Neutrophil (primary cell): ENCODE measurements at regions not wholly inside any gene's neighbourhood (a gene's known extent, or its start where the extent isn't known, plus 50 kb on each side); places are given as distances from the start of the nearest gene placed in this dataset.
"Not testable (repeated sequence)": the region's sequence is repeated elsewhere in the genome, so short reads cannot be mapped to it uniquely, and the experiment has no call there.

Experiments
- H3K27ac ChIP-seq: fragments of 200-600 bp; sonication (generic); 2 replicates; pipeline ENCODE4 v1.5.1; 2016; ENCODE audit warnings: mild to moderate bottlenecking, moderate library complexity
- H3K27me3 ChIP-seq: fragments of 200-600 bp; sonication (generic); 2 replicates; pipeline ENCODE4 v1.6.0; 2016; ENCODE audit warnings: mild to moderate bottlenecking
- H3K36me3 ChIP-seq: fragments of 200-600 bp; sonication (generic); 2 replicates; pipeline ENCODE4 v1.5.1; 2017
- H3K4me1 ChIP-seq, 2 experiments: fragments of 200-600 bp in 1 of 2; sonication (generic) in 1 of 2; 1 replicate in 1 of 2; 2 replicates in 1 of 2; pipeline versions ENCODE4 v1.5.1 to v1.6.1; 2013 to 2016; ENCODE audit warnings: low read depth in 1 of 2, low read length in 1 of 2, mild to moderate bottlenecking in 1 of 2, moderate library complexity in 1 of 2; ENCODE audit not compliant: control insufficient read depth in 1 of 2, insufficient read depth in 1 of 2
- H3K4me3 ChIP-seq, 2 experiments: fragments of 200-600 bp in 1 of 2; sonication (generic) in 1 of 2; 1 replicate in 1 of 2; 2 replicates in 1 of 2; pipeline ENCODE4 v1.5.1; 2013 to 2016; ENCODE audit warnings: low read depth in 1 of 2, low read length in 1 of 2, mild to moderate bottlenecking in 1 of 2, moderate library complexity in 1 of 2
- H3K9me3 ChIP-seq: fragments of 200-600 bp; sonication (generic); 2 replicates; pipeline ENCODE4 v1.5.1; 2016
- CTCF ChIP-seq: fragments of 200-600 bp; sonication (generic); IDR thresholded peaks from 2 replicates; pipeline ENCODE4 v1.5.1; 2016; ENCODE audit warnings: antibody characterized with exemption

- Histone ChIP-seq H3K9me3 (no peaks in the 10 kb centered on the region), H3K27ac (no peak overlapping the region), H3K4me3 (no peak overlapping the region), H3K36me3 (no peaks in the 10 kb centered on the region), H3K4me1 (no peaks in the 10 kb centered on the region), H3K27me3 (no peaks in the 10 kb centered on the region)
- TF ChIP-seq CTCF = no peak
These were observed 350.9 kb downstream of the S1PR1 start for GRCh38 chr1:101587741-101588140.

GRCh38 chr1:101588677-101589076 lies 351.9 kb downstream of the S1PR1 start:
- Histone ChIP-seq H3K4me3 (no peak overlapping the region), H3K36me3 (no peaks in the 10 kb centered on the region), H3K4me1 (no peaks in the 10 kb centered on the region), H3K27ac (no peak overlapping the region), H3K9me3 (no peaks in the 10 kb centered on the region), H3K27me3 (no peaks in the 10 kb centered on the region)
- TF ChIP-seq CTCF = no peak

GRCh38 chr1:101592845-101593244 lies 356.0 kb downstream of the S1PR1 start:
- H3K27me3 ChIP-seq = no peaks in the 10 kb centered on the region
- no peaks in the 10 kb centered on the region for H3K36me3 ChIP-seq
- no peaks in the 10 kb centered on the region for H3K4me1 ChIP-seq
- TF ChIP-seq CTCF = no peak
- H3K9me3 ChIP-seq = no peaks in the 10 kb centered on the region
- H3K27ac ChIP-seq = no peak overlapping the region
- no peak overlapping the region for H3K4me3 ChIP-seq

DNA sequence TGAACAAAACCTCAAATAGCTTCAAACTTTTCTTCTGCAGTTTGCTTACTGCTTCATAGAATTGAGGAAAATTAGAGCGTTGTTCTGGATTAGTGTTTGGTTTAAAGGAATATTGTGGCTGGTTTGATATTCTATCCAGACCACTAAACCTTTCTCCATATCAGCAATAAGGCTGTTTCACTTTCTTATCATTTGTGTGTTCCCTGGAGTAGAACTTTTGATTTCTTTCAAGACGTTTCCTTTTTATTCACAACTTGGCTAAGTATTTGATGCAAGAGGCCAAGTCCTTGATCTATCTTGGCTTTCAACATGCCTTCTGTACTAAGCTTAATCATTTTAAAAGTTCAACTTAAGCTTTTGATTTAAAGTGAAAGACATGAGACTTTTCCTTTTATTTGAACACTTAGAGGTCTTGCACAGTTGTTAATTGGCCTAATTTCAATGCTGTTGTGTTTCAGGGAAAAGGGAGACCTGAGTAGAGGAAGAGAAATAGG lies 359.1 kb downstream of the S1PR1 start:
- H3K4me3 ChIP-seq = no peak overlapping the region
- no peaks in the 10 kb centered on the region for H3K27me3 ChIP-seq
- no peaks in the 10 kb centered on the region for H3K4me1 ChIP-seq
- no peaks in the 10 kb centered on the region for H3K36me3 ChIP-seq
- TF ChIP-seq CTCF = no peak
- H3K9me3 ChIP-seq = no peaks in the 10 kb centered on the region
- no peak overlapping the region for H3K27ac ChIP-seq

- H3K4me3 ChIP-seq, H3K36me3 ChIP-seq, H3K27ac ChIP-seq, H3K4me1 ChIP-seq, H3K9me3 ChIP-seq, H3K27me3 ChIP-seq: not testable (repeated sequence)
These were observed 363.8 kb downstream of the S1PR1 start for GRCh38 chr1:101600615-101601014.

GRCh38 chr1:101603726-101604125 lies 366.9 kb downstream of the S1PR1 start:
- no peak for TF ChIP-seq CTCF
- Histone ChIP-seq H3K4me3 (no peak overlapping the region), H3K27me3 (no peaks in the 10 kb centered on the region), H3K27ac (no peak overlapping the region), H3K36me3 (no peaks in the 10 kb centered on the region), H3K4me1 (no peaks in the 10 kb centered on the region), H3K9me3 (no peaks in the 10 kb centered on the region)
